HG02588 (cell line): ENCODE measurements at regions not wholly inside any gene's neighbourhood (a gene's known extent, or its start where the extent isn't known, plus 50 kb on each side); places are given as distances from the start of the nearest gene placed in this dataset.
"Not testable (repeated sequence)": the region's sequence is repeated elsewhere in the genome, so short reads cannot be mapped to it uniquely, and the experiment has no call there.

ENCODE experiments used
- ATAC-seq: cut with Tn5 transposase; IDR thresholded peaks from one replicate; pipeline ENCODE4 v1.9.1; 2021; ENCODE audit warnings: mild to moderate bottlenecking, moderate library complexity; ENCODE audit not compliant: unreplicated experiment

- no peak for ATAC-seq
Measured at GRCh38 chr2:128604045-128604444, 285.4 kb upstream of the HS6ST1 start.

- not testable (repeated sequence) for ATAC-seq
Measured at GRCh38 chr2:128604581-128604980, 285.9 kb upstream of the HS6ST1 start.

GRCh38 chr2:128605421-128605820, 286.8 kb upstream of the HS6ST1 start:
- no peak for ATAC-seq

- no peak for ATAC-seq
Measured at GRCh38 chr2:128605931-128606330, 287.3 kb upstream of the HS6ST1 start.

GRCh38 chr2:128606837-128607236, 288.2 kb upstream of the HS6ST1 start:
- ATAC-seq, result no peak

GRCh38 chr2:128607440-128607839, 288.8 kb upstream of the HS6ST1 start:
- no peak for ATAC-seq

- ATAC-seq, result no peak
Measured at GRCh38 chr2:128607911-128608506, 289.3 kb upstream of the HS6ST1 start.

GRCh38 chr2:128608921-128609880, 290.5 kb upstream of the HS6ST1 start:
- ATAC-seq, result no peak

- ATAC-seq, result no peak
Measured at GRCh38 chr2:128610496-128610895, 291.8 kb upstream of the HS6ST1 start.

- no peak for ATAC-seq
Measured at GRCh38 chr2:128611421-128612320, 293.0 kb upstream of the HS6ST1 start.

GRCh38 chr2:128612628-128613027, 294.0 kb upstream of the HS6ST1 start:
- ATAC-seq, result no peak

GRCh38 chr2:128613351-128613750, 294.7 kb upstream of the HS6ST1 start:
- ATAC-seq, result no peak

- ATAC-seq, result no peak
Measured at GRCh38 chr2:128613876-128614275, 295.2 kb upstream of the HS6ST1 start.

- ATAC-seq, result not testable (repeated sequence)
Measured at GRCh38 chr2:128614907-128615306, 296.2 kb upstream of the HS6ST1 start.

- no peak for ATAC-seq
Measured at GRCh38 chr2:128615571-128615970, 296.9 kb upstream of the HS6ST1 start.

GRCh38 chr2:128617029-128617590, 298.4 kb upstream of the HS6ST1 start:
- no peak for ATAC-seq

- no peak for ATAC-seq
Measured at GRCh38 chr2:128617661-128618060, 299.0 kb upstream of the HS6ST1 start.

- no peak for ATAC-seq
Measured at GRCh38 chr2:128618642-128619041, 300.0 kb upstream of the HS6ST1 start.

- ATAC-seq, result no peak
Measured at GRCh38 chr2:128619471-128620325, 301.0 kb upstream of the HS6ST1 start.

- no peak for ATAC-seq
Measured at GRCh38 chr2:128621074-128621473, 302.4 kb upstream of the HS6ST1 start.
